ENCODE measurements at regions not wholly inside any gene's neighbourhood (a gene's known extent, or its start where the extent isn't known, plus 50 kb on each side); places are given as distances from the start of the nearest gene placed in this dataset.
"Not testable (repeated sequence)": the region's sequence is repeated elsewhere in the genome, so short reads cannot be mapped to it uniquely, and the experiment has no call there.

DNA sequence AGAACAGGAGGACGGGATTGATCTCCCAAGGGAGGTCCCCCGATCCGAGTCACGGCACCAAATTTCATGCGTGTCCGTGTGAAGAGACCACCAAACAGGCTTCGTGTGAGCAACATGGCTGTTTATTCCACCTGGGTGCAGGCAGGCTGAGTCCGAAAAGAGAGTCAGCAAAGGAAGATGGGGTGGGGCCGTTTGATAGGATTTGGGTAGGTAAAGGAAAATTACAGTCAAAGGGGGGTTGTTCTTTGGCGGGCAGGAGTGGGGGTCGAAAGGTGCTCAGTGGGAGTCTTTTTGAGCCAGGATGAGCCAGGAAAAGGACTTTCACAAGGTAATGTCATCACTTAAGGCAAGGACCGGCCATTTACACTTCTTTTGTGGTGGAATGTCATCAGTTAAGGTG, 763.6 kb upstream of the CTNND2 start:
- H3K36me3 ChIP-seq, DNase-seq: not testable (repeated sequence)

DNA sequence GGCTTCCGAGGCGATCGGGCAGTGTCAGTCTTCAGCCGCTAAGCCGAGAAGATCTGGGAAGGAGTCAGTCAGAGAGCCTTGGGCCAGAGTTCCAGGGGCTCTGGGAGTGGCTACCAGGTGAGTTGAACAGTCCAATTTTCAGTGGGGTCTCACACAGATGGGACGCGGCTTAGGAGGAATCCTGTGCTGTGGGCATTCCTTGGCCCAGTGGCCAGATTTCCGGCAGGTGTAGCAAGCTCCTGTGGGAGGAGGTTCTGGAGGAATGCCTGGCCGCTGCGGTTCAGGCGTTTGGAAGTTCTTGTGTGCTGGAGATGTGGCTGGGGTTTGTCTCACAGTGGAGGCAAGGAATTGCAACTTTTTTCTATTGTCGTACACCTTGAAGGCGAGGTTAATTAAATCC, 761.5 kb upstream of the CTNND2 start:
- DNase-seq, H3K36me3 ChIP-seq, H3K27me3 ChIP-seq, H3K9me3 ChIP-seq, H3K4me3 ChIP-seq: not testable (repeated sequence)

More for the DNA sequence above, 763.6 kb upstream of the CTNND2 start:
- not testable (repeated sequence) for H3K4me3 ChIP-seq, H3K9me3 ChIP-seq, H3K27me3 ChIP-seq

DNA sequence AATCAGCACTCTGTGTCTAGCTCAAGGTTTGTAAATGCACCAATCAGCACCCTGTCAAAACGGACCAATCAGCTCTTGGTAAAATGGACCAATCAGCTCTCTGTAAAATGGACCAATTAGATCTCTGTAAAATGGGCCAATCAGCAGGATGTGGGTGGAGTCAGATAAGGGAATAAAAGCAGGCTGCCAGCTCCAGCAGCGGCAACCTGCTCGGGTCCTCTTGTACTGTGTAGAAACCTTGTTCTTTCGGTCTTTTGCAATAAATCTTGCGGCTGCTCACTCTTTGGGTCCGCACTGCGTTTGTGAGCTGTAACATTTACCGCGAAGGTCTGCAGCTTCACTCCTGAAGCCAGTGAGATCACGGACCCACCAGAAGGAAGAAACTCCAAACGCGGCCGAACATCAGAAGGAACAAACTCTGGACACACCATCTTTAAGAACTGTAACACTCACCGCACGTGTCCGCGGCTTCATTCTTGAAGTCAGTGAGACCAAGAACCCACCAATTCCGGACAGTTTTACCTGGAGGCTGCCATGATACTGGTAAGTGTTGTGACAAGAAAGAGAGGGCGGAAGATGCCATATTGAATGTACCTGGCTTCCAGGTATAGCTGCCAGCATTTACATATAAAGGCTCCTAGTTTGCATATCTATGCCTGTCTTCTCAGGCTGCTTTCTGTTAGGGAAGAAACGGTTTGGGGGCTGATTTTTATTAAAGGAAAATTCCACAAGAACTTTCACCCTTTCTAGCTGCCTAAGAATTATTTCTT, 758.5 kb upstream of the CTNND2 start:
- no peak for DNase-seq
- Histone ChIP-seq H3K36me3 (no peaks in the 10 kb centered on the region), H3K4me3 (no peak overlapping the region), H3K27me3 (no peaks in the 10 kb centered on the region), H3K9me3 (peaks cover 3% of the 10 kb centered on the region)

DNA sequence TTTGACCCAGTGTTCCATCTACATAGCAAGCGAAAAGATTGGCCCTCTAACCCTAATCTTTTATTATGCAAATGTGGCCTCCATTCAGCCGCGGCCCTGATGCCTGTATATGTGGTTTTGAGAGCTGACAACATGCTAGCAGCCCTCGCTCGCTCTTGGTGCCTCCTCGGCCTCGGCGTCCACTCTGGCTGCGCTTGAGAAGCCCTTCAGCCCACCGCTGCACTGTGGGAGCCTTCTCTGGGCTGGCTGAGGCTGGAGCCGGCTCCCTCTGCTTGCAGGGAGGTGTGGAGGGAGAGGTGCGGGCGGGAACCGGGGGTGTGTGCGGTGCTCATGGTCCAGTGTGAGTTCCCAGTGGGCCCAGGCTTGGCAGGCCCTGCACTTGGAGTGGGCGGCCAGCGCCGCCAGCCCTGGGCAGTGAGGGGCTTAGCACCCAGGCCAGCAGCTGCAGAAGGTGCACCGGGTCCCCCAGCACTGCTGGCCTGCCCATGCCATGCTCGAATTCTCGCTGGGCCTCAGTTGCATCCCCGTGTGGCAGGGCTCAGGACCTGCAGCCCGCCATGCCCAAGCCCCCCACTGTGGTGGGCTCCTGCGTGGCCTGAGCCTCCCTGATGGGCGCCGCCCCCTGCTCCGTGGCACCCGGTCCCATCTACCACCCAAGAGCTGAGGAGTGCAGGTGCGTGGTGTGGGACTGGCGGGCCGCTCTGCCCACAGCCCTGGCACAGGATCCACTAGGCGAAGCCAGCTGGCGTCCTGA, 757.5 kb upstream of the CTNND2 start:
- DNase-seq, result no peak
- Histone ChIP-seq H3K4me3 (no peak overlapping the region), H3K9me3 (peaks cover 3% of the 10 kb centered on the region), H3K27me3 (no peaks in the 10 kb centered on the region), H3K36me3 (no peaks in the 10 kb centered on the region)

GRCh38 chr5:12660279-12661107, 756.2 kb upstream of the CTNND2 start:
- not testable (repeated sequence) for H3K9me3 ChIP-seq

DNA sequence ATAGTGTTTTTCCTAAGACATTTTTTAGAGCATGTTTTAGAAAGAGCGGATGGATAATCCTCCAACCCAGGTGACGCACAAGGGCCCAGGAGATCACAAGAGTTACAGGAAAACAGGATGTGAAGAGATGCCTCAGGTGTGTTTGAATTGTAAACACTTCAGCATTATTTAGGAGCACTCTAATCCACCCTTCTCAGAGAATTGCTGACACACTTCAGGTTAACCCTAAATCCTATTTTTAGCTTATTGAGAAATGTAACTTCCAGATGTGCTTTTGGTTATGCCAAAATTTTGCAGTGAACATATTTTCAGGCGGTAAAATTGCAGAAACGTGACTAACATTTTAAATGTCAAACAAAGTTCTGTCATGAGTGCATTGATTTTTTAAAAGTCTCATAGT, 755.4 kb upstream of the CTNND2 start:
- H3K4me3 ChIP-seq, result no peak overlapping the region
- no peaks in the 10 kb centered on the region for H3K36me3 ChIP-seq
- H3K9me3 ChIP-seq, result peaks cover 3% of the 10 kb centered on the region
- no peak for DNase-seq
- H3K27me3 ChIP-seq, result no peaks in the 10 kb centered on the region

More at GRCh38 chr5:12660279-12661107, 756.2 kb upstream of the CTNND2 start:
- H3K36me3 ChIP-seq, H3K27me3 ChIP-seq, H3K4me3 ChIP-seq, DNase-seq: not testable (repeated sequence)

DNA sequence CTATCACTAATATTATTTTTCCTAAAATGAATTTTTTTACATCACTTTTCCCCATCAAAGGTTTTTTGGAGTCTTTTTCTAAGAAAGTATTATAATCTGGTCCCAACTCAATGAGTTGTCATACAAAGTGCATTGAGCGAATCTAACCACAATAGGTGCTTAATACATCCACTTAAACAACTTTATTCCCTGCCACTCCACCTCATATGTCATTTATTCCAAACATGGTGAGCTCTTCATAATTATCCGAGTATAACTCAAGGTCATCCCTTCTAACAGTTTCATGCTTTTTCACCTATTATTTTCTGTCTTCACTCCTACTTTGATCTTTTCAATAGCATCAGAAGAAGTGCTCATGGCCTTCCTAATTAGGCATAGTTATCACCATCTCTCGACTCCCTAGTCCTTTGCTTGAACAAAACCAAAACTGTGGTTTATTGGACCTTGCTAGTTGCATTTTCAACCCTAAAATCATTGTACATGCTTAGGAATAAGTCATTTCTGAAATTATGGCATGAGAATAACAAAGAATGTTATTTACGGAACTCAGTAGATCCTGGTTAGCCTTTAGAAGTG, 754.7 kb upstream of the CTNND2 start:
- Histone ChIP-seq H3K27me3 (no peaks in the 10 kb centered on the region), H3K9me3 (peaks cover 3% of the 10 kb centered on the region), H3K36me3 (no peaks in the 10 kb centered on the region), H3K4me3 (no peak overlapping the region)
- no peak for DNase-seq

GRCh38 chr5:12657914-12658474, 753.7 kb upstream of the CTNND2 start:
- H3K36me3 ChIP-seq, H3K4me3 ChIP-seq, DNase-seq, H3K27me3 ChIP-seq, H3K9me3 ChIP-seq: not testable (repeated sequence)

DNA sequence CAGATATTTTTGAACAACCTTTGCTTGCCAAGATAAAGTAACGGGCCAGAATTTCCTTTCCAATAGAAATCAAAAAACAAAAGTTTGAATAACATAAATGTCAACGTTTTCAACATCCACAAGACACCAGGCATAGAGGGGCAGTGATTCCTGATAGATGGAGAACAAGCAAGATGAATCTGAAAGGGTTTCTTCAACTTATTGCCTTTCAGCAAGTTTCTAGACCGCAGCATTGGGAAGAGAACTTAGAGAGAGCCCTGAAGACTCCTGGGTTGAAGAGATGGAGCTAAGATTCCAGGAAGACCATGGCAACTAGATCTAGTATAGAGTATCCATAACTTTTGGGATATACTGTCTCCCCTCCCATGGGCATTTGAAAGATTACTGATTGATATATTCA, 751.4 kb upstream of the CTNND2 start:
- H3K4me3 ChIP-seq, result no peak overlapping the region
- no peaks in the 10 kb centered on the region for H3K9me3 ChIP-seq
- no peak for DNase-seq
- no peaks in the 10 kb centered on the region for H3K36me3 ChIP-seq
- no peaks in the 10 kb centered on the region for H3K27me3 ChIP-seq

- Histone ChIP-seq H3K9me3 (no peaks in the 10 kb centered on the region), H3K4me3 (no peak overlapping the region), H3K27me3 (no peaks in the 10 kb centered on the region), H3K36me3 (no peaks in the 10 kb centered on the region)
- DNase-seq, result no peak
Observed at GRCh38 chr5:12652201-12652600, 748.0 kb upstream of the CTNND2 start.

GRCh38 chr5:12648558-12648957, 744.3 kb upstream of the CTNND2 start:
- DNase-seq, result no peak
- Histone ChIP-seq H3K9me3 (no peaks in the 10 kb centered on the region), H3K4me3 (no peak overlapping the region), H3K36me3 (no peaks in the 10 kb centered on the region), H3K27me3 (no peaks in the 10 kb centered on the region)

DNA sequence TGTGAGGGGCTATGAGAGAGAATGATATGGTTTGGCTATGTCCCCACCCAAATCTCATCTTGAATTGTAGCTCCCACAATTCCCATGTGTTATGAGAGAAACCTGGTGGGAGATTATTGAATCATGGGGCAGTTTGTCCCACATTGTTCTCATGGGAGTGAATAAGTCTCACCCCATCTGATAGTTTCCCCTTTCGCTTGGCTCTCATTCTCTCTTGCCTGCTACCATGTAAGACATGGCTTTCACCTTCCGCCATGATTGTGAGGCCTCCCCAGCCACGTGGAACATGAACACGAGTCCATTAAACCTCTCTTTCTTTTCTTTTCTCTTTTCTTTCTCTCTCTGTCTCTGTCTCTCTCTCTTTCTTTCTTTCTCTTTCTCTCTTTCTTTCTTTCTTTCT, 743.4 kb upstream of the CTNND2 start:
- H3K36me3 ChIP-seq, result no peaks in the 10 kb centered on the region
- no peaks in the 10 kb centered on the region for H3K27me3 ChIP-seq

DNA sequence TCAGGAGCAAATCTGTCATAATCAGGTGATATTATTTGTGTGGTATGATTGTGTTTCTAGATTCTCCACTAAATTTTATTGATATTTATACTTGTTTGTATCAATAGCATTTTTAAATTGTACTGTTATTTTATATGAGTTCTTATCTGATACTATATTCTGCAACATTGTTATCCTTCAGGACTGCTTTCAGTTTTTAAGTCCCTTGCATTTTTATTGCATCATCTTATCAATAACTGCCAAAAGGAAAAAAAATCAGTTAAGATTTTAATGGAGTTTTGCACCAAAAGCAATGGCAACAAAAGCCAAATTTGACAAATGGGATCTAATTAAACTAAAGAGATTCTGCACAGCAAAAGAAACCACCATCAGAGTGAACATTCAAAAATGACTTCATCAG, 741.3 kb upstream of the CTNND2 start:
- no peaks in the 10 kb centered on the region for H3K9me3 ChIP-seq
- H3K4me3 ChIP-seq, result no peak overlapping the region
- no peak for DNase-seq
- H3K27me3 ChIP-seq, result no peaks in the 10 kb centered on the region
- H3K36me3 ChIP-seq, result no peaks in the 10 kb centered on the region

More for the DNA sequence above, 743.4 kb upstream of the CTNND2 start:
- H3K4me3 ChIP-seq, result no peak overlapping the region
- no peaks in the 10 kb centered on the region for H3K9me3 ChIP-seq
- no peak for DNase-seq

DNA sequence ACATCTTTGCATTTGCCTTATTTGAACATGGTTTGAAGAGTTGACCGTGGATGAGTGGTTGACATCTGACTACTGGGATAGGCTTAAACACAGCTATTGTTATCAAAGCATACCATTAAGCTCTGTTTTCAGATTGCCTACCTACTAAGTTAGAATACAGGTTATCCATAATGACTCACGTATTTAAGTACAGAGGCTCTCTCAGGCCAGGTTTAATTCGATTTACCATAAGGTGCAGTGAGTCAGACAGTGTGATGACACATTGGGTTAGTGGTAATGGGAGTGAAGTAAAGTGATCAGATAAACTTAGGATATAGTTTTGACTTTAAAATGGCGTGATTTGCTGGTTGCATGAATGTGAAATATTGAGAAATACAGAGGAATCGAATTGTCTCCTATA, 732.0 kb upstream of the CTNND2 start:
- Histone ChIP-seq H3K4me3 (no peak overlapping the region), H3K9me3 (no peaks in the 10 kb centered on the region), H3K27me3 (no peaks in the 10 kb centered on the region), H3K36me3 (no peaks in the 10 kb centered on the region)
- no peak for DNase-seq

- Histone ChIP-seq H3K4me3 (no peak overlapping the region), H3K36me3 (no peaks in the 10 kb centered on the region), H3K27me3 (no peaks in the 10 kb centered on the region), H3K9me3 (no peaks in the 10 kb centered on the region)
- DNase-seq, result no peak
Observed at GRCh38 chr5:12626556-12626955, 722.3 kb upstream of the CTNND2 start.

- no peak for DNase-seq
- no peaks in the 10 kb centered on the region for H3K9me3 ChIP-seq
- no peaks in the 10 kb centered on the region for H3K36me3 ChIP-seq
- no peak overlapping the region for H3K4me3 ChIP-seq
- H3K27me3 ChIP-seq, result no peaks in the 10 kb centered on the region
Observed at GRCh38 chr5:12625667-12626263, 721.5 kb upstream of the CTNND2 start.
